IMR-90 (cell line): ENCODE measurements at regions not wholly inside any gene's neighbourhood (a gene's known extent, or its start where the extent isn't known, plus 50 kb on each side); places are given as distances from the start of the nearest gene placed in this dataset.

ENCODE experiments used
- ATAC-seq: fragments of 200-7000 bp; cut with Tn5 transposase; 2 replicates; pipeline ENCODE4 v1.9.1; 2020; ENCODE audit warnings: low read depth, mild to moderate bottlenecking, moderate library complexity
- BruUV-seq: library from RNA; stranded (reverse); fragments of 400-500 nt; replicated peaks from 2 replicates; lab custom pipeline; 2021; lab: Mats Ljungman, UMichigan
- CTCF ChIA-PET: fragments of 300-600 bp; formaldehyde crosslinking; extraction: SDS; loops from one replicate; lab custom pipeline; 2021; ENCODE audit warnings: antibody characterized with exemption; lab: Yijun Ruan, JAX
- POLR2A ChIA-PET: fragments of 300-600 bp; sonication (Branson Sonifier 250); formaldehyde crosslinking; loops from one replicate; lab custom pipeline; 2022; ENCODE audit warnings: antibody characterized with exemption; ENCODE audit not compliant: unreplicated experiment; lab: Charles Lee
- DNase-seq: peaks from one replicate; pipeline ENCODE4 v3.0.0; 2013
- H2AFZ ChIP-seq: replicated peaks from 2 replicates; pipeline ENCODE3; 2013; ENCODE audit warnings: low read length, mild to moderate bottlenecking; ENCODE audit not compliant: poor library complexity
- H2AK5ac ChIP-seq: 2 replicates; pipeline ENCODE4 v1.6.1; 2013; ENCODE audit warnings: low read depth, low read length, inconsistent platforms
- H2AK9ac ChIP-seq: replicated peaks from 2 replicates; pipeline ENCODE3; 2013; ENCODE audit warnings: mild to moderate bottlenecking, low read depth, low read length, moderate library complexity; ENCODE audit not compliant: poor library complexity
- H2BK120ac ChIP-seq: 2 replicates; pipeline ENCODE4 v1.6.1; 2013; ENCODE audit warnings: low read depth, low read length, inconsistent platforms
- H2BK15ac ChIP-seq: 3 replicates; pipeline ENCODE4 v1.6.1; 2013; ENCODE audit warnings: low read depth, low read length, inconsistent platforms
- H2BK20ac ChIP-seq: 2 replicates; pipeline ENCODE4 v1.6.1; 2013; ENCODE audit warnings: low read depth, mild to moderate bottlenecking, inconsistent platforms, low read length, moderate library complexity
- H2BK5ac ChIP-seq: 2 replicates; pipeline ENCODE4 v1.6.1; 2013; ENCODE audit warnings: mild to moderate bottlenecking, low read depth, low read length, inconsistent platforms; ENCODE audit not compliant: poor library complexity, severe bottlenecking
- H3K14ac ChIP-seq: replicated peaks from 2 replicates; pipeline ENCODE4 v1.6.1; 2013; ENCODE audit warnings: low read depth, low read length, inconsistent platforms
- H3K18ac ChIP-seq: 2 replicates; pipeline ENCODE4 v1.6.1; 2013; ENCODE audit warnings: low read depth, low read length, control low read depth
- H3K23ac ChIP-seq: 2 replicates; pipeline ENCODE4 v1.6.1; 2013; ENCODE audit warnings: low read depth, low read length, inconsistent platforms
- H3K27ac ChIP-seq: 2 replicates; pipeline ENCODE4 v1.5.1; 2013; ENCODE audit warnings: mild to moderate bottlenecking, control low read depth, low read length; ENCODE audit not compliant: insufficient read depth
- H3K27me3 ChIP-seq: 2 replicates; pipeline ENCODE4 v1.6.1; 2013; ENCODE audit warnings: low read length; ENCODE audit not compliant: control insufficient read depth, insufficient read depth
- H3K36me3 ChIP-seq: 2 replicates; pipeline ENCODE4 v1.6.1; 2013; ENCODE audit warnings: low read length, mixed read lengths; ENCODE audit not compliant: control insufficient read depth, insufficient read depth
- H3K4ac ChIP-seq: 2 replicates; pipeline ENCODE4 v1.6.1; 2013; ENCODE audit warnings: low read depth, low read length, inconsistent platforms
- H3K4me1 ChIP-seq: 2 replicates; pipeline ENCODE4 v1.6.1; 2013; ENCODE audit warnings: low read length, mixed read lengths; ENCODE audit not compliant: control insufficient read depth, insufficient read depth
- H3K4me2 ChIP-seq: 2 replicates; pipeline ENCODE4 v1.6.1; 2013; ENCODE audit warnings: low read depth, mild to moderate bottlenecking, control low read depth, low read length, moderate library complexity
- H3K4me3 ChIP-seq: 2 replicates; pipeline ENCODE4 v1.5.1; 2013; ENCODE audit warnings: low read depth, mild to moderate bottlenecking, control low read depth, low read length, moderate library complexity; ENCODE audit not compliant: insufficient read depth
- H3K56ac ChIP-seq: 2 replicates; pipeline ENCODE4 v1.6.1; 2013; ENCODE audit warnings: low read length, inconsistent platforms; ENCODE audit not compliant: insufficient read depth; ENCODE audit errors: extremely low read depth
- H3K79me1 ChIP-seq, 2 experiments: 2 replicates each; pipeline ENCODE4 v1.6.1; 2013; ENCODE audit warnings: low read length in 2 of 2, inconsistent platforms in 1 of 2, low read depth in 1 of 2
- H3K9ac ChIP-seq: 2 replicates; pipeline ENCODE4 v1.6.1; 2013; ENCODE audit warnings: low read depth, low read length, control low read depth
- H3K9me1 ChIP-seq: 2 replicates; pipeline ENCODE4 v1.6.1; 2013; ENCODE audit warnings: low read length, inconsistent platforms; ENCODE audit not compliant: insufficient read depth
- H3K9me3 ChIP-seq: 2 replicates; pipeline ENCODE4 v1.6.1; 2013; ENCODE audit warnings: low read length; ENCODE audit not compliant: control insufficient read depth, insufficient read depth
- H4K20me1 ChIP-seq: 2 replicates; pipeline ENCODE4 v1.6.1; 2013; ENCODE audit warnings: low read length, inconsistent platforms; ENCODE audit not compliant: insufficient read depth
- H4K5ac ChIP-seq: 2 replicates; pipeline ENCODE4 v1.6.1; 2013; ENCODE audit warnings: mild to moderate bottlenecking, low read depth, low read length, control low read depth
- H4K8ac ChIP-seq, 2 experiments: 2 replicates each; pipeline ENCODE4 v1.6.1; 2013; ENCODE audit warnings: low read depth in 2 of 2, low read length in 2 of 2, control low read depth in 1 of 2, inconsistent platforms in 1 of 2
- H4K91ac ChIP-seq: 2 replicates; pipeline ENCODE4 v1.6.1; 2013; ENCODE audit warnings: low read depth, low read length, inconsistent platforms; ENCODE audit not compliant: insufficient read depth
- CEBPB ChIP-seq: IDR thresholded peaks from 2 replicates; pipeline ENCODE4 v1.6.1; 2012; ENCODE audit warnings: low read depth, low read length, improper control_type of control experiment
- ELK1 ChIP-seq: fragments of 150-350 bp; IDR thresholded peaks from 2 replicates; pipeline ENCODE4 v1.6.1; 2016; ENCODE audit warnings: low read depth, mild to moderate bottlenecking, low read length, moderate library complexity, borderline replicate concordance
- FOS ChIP-seq: fragments of 150-350 bp; IDR thresholded peaks from 2 replicates; pipeline ENCODE4 v1.6.1; 2016; ENCODE audit warnings: low read depth, low read length
- RAD21 ChIP-seq: IDR thresholded peaks from 2 replicates; pipeline ENCODE4 v1.6.1; 2012; ENCODE audit warnings: low read length, improper control_type of control experiment
- RFX5 ChIP-seq: IDR thresholded peaks from 2 replicates; pipeline ENCODE4 v1.8.0; 2012; ENCODE audit warnings: low read depth, mild to moderate bottlenecking, low read length, moderate library complexity
- WGBS, 2 experiments: methylation state at CpG; one replicate each; pipeline versions ENCODE4 v1.1.5 to v1.1.7; 2013; ENCODE audit warnings: missing lambda C conversion rate in 2 of 2; ENCODE audit not compliant: insufficient read length in 1 of 2; ENCODE audit errors: extremely low coverage in 2 of 2; 5-methylcytosine and 5-hydroxymethylcytosine counted together
- dilution Hi-C: fragments of 300-500 bp; cut with HindIII; formaldehyde crosslinking; loops from one replicate; pipeline ENCODE4 v1.14.3; 2018; ENCODE audit warnings: low sequenced_read_pairs; ENCODE audit not compliant: unreplicated experiment
- in situ Hi-C: fragments of 300-500 bp; cut with MboI; formaldehyde crosslinking; loops from 3 replicates; pipeline ENCODE4 v1.14.3; 2019; ENCODE audit warnings: low sequenced_read_pairs, inconsistent platforms, mixed read lengths
- intact Hi-C: fragments of 100-400 bp; cut with micrococcal nuclease; formaldehyde crosslinking; loops from 2 replicates; pipeline ENCODE4 v1.10.0; 2022

- ATAC-seq (no peak), DNase-seq (no peak)
- dilution Hi-C loops (no loop called here), intact Hi-C loops (no loop called here), in situ Hi-C loops (no loop called here)
- Histone ChIP-seq H3K56ac (no peak overlapping the region), H2BK120ac (no peak overlapping the region), H2AK5ac (no peak overlapping the region), H3K4me2 (no peak overlapping the region), H3K18ac (no peak overlapping the region), H3K9ac (no peak overlapping the region), H3K9me3 (peaks cover 7% of the 10 kb centered on the region), H2BK5ac (no peak overlapping the region), H4K91ac (no peak overlapping the region), H2BK20ac (no peak overlapping the region), H3K4ac (no peak overlapping the region), H3K14ac (no peak overlapping the region), H2AK9ac (no peak overlapping the region), H2AFZ (no peak overlapping the region), H3K4me1 (no peaks in the 10 kb centered on the region), H4K5ac (no peak overlapping the region), H3K27ac (no peak overlapping the region), H3K23ac (no peak overlapping the region), H2BK15ac (no peak overlapping the region), H4K20me1 (no peaks in the 10 kb centered on the region), H3K36me3 (no peaks in the 10 kb centered on the region), H3K9me1 (no peaks in the 10 kb centered on the region), H3K27me3 (no peaks in the 10 kb centered on the region), H3K79me1 (no peaks in the 10 kb centered on the region), H3K4me3 (no peak overlapping the region), H4K8ac (no peak overlapping the region)
- BruUV-seq, result no TSS peak
- no CpG with 5 or more reads among the region's 1 CpG for WGBS, 2 experiments
- no peak for TF ChIP-seq CEBPB
- no peak for TF ChIP-seq FOS
- no peak for TF ChIP-seq RFX5
- TF ChIP-seq RAD21, result no peak
- TF ChIP-seq ELK1, result no peak
- POLR2A ChIA-PET, result no interaction called here
- CTCF ChIA-PET, result no interaction called here
These were observed 513.0 kb upstream of the SEL1L start for GRCh38 chr14:82046512-82047226.
